HG02981 (cell line): ENCODE measurements at regions not wholly inside any gene's neighbourhood (a gene's known extent, or its start where the extent isn't known, plus 50 kb on each side); places are given as distances from the start of the nearest gene placed in this dataset.

ENCODE experiments used
- ATAC-seq: cut with Tn5 transposase; IDR thresholded peaks from one replicate; pipeline ENCODE4 v1.9.1; 2021; ENCODE audit warnings: mild to moderate bottlenecking, moderate library complexity; ENCODE audit not compliant: unreplicated experiment

GRCh38 chr2:234771176-234771575 is 180.6 kb upstream of the SH3BP4 start:
- ATAC-seq, result no peak

DNA sequence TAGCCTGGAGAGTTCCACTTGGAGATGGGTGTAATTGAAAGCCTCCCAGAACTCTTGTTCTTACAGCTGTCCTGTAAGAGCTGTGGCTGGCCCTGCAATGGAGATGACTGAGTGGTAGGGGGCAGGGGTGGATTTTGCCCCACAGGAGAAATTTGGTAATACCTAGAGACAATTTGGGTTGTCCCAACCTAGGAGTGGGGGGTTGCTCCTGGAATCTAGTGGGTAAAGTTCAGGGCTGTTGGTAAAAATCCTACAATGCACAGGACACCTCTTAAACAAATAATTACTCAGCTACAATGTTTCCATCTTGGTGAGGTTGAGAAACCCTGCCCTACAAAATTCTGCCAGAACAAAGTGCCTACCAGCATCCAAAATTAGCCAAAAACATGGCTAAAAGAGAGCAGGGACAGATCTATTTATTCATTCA is 181.1 kb upstream of the SH3BP4 start:
- ATAC-seq, result no peak

GRCh38 chr2:234770031-234770506 is 181.7 kb upstream of the SH3BP4 start:
- no peak for ATAC-seq

DNA sequence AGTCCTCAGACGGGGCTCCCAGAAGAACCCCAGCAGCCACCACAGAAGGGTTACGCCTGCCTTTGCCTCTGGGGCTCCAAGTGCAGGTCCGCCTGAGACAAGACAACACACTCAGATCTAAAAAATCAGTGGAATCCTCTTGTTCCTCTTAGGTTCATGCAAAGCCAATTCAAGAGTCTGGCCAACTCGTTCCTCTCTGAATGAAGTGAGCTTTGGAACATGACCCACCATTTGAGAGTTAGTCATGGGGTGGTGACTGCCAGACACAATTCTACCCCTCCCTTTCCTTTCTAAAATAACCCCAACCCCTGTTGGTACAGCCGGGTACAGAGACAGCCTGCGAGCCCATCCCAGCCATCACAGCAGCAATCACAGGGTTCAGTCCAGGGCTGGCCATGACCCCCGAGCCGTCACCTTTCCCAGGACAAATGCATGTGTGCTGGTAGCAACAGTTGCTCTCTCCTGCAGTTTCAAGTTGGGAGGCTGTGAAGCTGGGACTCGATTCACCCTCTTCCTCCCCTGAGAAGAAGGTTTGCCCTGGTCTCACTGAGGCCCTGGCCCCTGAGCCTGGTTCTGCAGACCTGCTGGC is 183.1 kb upstream of the SH3BP4 start:
- no peak for ATAC-seq

DNA sequence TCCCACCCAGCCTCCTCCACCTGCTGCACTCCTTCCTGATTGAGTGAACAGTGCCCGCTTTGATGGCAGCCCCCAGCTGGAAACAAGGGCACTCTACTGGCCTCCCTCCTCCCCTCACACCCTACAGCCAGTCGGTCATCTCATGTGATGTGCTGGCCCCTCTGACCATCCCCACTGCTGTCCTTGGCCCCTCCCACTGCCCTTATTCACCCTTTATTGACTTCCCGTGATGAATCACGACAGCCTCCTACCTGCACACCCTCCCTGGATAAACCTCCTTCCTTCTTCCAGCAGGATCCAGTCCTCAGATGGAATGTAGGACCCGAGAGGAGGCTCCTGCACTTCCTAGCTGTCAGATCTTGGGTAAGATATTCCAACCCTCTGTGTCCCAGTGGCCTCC is 186.5 kb upstream of the SH3BP4 start:
- ATAC-seq, result no peak

GRCh38 chr2:234764372-234764771 is 187.4 kb upstream of the SH3BP4 start:
- no peak for ATAC-seq

- ATAC-seq, result no peak
Observed at GRCh38 chr2:234763002-234763873, 188.6 kb upstream of the SH3BP4 start.

- ATAC-seq, result no peak
Observed at GRCh38 chr2:234761910-234762309, 189.9 kb upstream of the SH3BP4 start.

DNA sequence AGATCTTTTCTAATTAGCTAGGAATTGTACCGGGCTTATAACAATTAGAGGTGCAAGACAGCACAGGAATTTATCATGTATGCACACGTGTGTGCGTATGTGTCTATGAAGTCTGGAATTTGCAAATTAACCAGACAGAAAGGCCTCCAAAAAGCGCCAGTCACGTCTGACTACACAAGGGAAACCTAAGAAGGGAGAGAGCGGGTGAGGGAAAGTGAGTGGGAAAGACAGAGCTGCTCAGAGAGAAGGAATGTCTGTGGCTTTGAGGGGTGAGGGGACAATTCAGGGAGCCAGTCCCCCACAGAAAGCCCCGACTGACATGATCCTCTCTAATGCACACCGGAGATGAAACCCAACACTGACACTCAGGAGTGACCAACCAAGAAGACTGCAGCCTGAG is 197.7 kb upstream of the SH3BP4 start:
- no peak for ATAC-seq

GRCh38 chr2:234753701-234754100 is 198.1 kb upstream of the SH3BP4 start:
- ATAC-seq, result no peak

GRCh38 chr2:234752966-234753365 is 198.9 kb upstream of the SH3BP4 start:
- ATAC-seq, result no peak

DNA sequence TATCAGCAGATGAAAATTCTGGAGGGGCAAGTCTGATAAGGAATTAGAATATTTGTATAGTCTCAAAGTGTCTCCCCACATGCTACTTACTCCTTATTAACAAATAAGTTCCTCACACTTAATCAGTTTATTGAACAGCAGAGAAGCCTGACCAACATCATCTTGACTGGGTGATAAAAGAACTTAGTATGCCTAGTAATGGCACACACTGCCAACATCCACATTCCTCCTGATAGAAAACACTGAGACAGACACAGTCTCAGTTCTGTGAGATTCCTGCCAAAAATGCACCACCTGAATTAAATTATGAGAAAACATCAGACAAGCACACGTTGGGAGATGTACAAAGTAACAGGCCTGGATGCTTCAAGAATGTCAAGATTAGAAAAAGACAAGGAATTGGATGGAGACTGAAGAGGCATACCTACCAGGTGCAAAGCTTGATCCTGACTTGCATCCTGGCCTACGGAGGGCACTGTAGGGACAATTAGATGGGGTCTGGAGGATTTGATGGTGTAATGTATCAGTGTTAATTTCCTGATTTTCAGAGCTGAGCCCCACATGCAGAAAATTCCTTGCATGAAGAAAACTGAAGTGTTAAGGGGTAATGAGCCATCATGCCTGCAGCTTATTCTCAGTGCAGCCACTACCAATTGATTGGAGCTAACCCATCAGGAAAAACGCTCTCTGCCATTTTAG is 200.4 kb upstream of the SH3BP4 start:
- no peak for ATAC-seq

- no peak for ATAC-seq
Observed at GRCh38 chr2:234747833-234748559, 203.8 kb upstream of the SH3BP4 start.

DNA sequence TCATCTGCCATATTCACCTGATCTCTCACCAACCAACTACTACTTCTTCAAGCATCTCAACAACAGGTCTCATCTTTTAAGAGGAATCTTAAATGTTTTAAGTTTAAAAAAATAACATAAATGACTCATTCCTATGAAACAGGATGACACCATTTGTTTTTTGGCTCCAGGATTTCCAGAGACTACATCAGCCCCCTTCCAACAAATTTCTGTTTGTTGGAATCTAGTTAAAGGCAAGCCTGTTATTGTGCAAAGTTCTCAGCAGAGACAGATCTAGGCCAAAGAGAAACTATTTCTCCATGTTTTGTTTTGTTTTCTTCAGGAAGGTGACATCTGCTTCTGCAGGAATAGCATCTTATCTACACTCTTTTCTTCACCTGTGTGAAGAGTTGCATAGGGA is 204.8 kb upstream of the SH3BP4 start:
- no peak for ATAC-seq

GRCh38 chr2:234745347-234745746 is 206.5 kb upstream of the SH3BP4 start:
- ATAC-seq, result no peak

- no peak for ATAC-seq
Observed at GRCh38 chr2:234741976-234742375, 209.8 kb upstream of the SH3BP4 start.

DNA sequence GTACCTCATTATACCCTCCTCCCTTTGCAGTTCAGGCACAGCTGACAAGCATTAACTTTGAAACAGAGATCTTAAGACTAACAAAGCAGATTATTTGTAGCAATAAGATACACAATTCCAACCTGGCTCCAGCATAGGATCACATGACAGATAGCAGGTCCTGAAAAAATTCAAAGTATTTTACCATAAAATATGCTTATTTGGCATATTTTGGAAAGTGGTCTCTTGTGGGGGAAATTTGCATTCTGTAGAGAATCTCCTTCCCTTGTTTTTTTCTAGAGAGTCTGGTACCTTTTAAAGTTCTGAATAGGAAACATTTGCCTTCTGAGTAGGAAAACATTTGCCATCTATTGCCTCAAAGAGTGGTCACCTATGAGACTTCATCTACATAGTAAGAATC is 212.8 kb upstream of the SH3BP4 start:
- ATAC-seq, result no peak

DNA sequence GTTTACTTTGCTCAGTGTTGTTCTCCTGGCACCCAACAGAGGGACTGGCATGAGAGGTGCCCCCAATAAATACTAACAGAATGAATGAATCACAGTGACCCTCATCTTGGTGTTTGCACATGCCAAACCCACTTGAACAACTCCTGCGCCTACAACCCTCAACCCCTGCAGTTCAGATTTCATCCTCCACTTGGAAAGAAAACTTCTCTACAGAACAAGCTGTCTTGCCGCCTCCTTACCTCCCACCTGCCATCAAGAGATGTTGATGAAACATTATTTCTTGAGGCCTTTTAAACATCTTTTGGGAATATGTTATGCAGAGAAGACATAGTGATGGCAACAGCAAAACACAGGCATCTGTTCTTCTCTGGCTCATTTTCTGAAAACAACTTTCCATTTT is 216.0 kb upstream of the SH3BP4 start:
- no peak for ATAC-seq

DNA sequence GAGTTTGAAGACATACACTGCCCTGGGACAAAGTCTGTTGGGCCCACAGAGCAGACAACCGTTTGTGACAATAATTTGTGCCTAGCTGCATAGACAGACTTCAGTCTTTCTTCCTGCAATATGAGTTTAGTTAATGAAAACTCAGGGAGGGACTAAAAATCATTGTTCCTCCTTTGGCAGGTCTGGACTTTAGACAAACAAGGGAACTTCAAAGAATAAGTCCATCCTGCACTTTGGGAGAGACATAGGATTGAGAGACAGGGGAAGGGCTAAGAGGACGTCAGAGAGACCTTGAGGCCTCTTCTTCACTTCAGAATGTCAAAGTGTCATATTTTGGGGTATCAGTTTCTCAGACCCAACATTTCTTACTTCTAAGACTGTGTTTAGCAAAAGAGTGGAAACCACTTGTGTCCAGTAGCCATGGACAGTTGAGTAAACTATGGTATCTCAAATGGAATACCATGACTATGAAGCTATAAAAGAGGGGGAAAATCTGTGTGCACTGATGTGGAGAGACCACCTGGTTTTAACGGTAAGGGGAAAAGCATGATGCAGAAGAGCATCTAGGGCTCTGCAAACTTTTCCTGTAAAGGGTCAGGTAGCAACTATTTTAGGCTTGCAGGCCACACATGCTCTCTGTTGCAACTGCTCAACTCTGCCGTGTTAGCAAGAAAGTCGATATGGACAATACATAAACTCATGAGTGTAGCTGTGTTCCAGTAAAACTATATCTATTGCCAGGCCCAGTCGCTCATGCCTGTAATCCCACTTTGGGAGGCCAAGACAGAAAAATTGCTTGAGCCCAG is 217.8 kb upstream of the SH3BP4 start:
- no peak for ATAC-seq

GRCh38 chr2:234733093-234733489 is 218.7 kb upstream of the SH3BP4 start:
- ATAC-seq, result no peak
